ENCODE measurements at regions not wholly inside any gene's neighbourhood (a gene's known extent, or its start where the extent isn't known, plus 50 kb on each side); places are given as distances from the start of the nearest gene placed in this dataset.

DNA sequence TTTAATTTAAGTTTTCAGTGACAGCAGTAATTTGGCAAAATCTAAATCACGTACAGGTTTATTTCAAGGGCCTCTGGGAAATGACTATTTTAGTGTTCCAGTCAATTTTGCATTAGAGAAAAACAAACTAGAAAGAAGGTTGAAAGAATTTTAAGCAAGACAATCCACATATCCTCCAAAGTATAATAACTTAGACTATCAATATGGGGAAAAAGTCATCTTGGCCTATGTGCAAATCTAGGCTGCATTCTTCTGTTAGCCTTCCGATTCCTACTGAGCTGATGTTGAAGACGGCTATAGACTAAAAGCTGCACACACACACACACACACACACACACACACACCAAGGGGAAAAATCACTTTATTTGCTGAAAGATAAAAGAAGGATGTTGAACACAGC is 81.3 kb downstream of the SLITRK6 start:
- H3K9ac ChIP-seq: no peak overlapping the region
- H3K9me3 ChIP-seq (replicated peaks in 1 of 11): no peaks in the 10 kb centered on the region
- H3K4me2 ChIP-seq: no peak overlapping the region
- no peaks in the 10 kb centered on the region for H4K20me1 ChIP-seq
- H3K27ac ChIP-seq: no peak overlapping the region
- H3K4me3 ChIP-seq: no peak overlapping the region
- TF ChIP-seq Cebpa-rat (IDR thresholded peaks at IDR 0.05): no peak
- H3K36me3 ChIP-seq: no peaks in the 10 kb centered on the region
- H3K27me3 ChIP-seq: no peaks in the 10 kb centered on the region
- no peaks in the 10 kb centered on the region for H3K4me1 ChIP-seq

- Histone ChIP-seq H3K9me3 (replicated peaks in 1 of 11) (no peaks in the 10 kb centered on the region), H3K27ac (no peak overlapping the region), H3K9ac (no peak overlapping the region), H3K4me2 (no peak overlapping the region), H3K4me3 (no peak overlapping the region), H3K4me1 (no peaks in the 10 kb centered on the region), H3K36me3 (no peaks in the 10 kb centered on the region), H4K20me1 (no peaks in the 10 kb centered on the region), H3K27me3 (no peaks in the 10 kb centered on the region)
- TF ChIP-seq Cebpa-rat (IDR thresholded peaks at IDR 0.05): no peak
These were observed 88.7 kb downstream of the SLITRK6 start for GRCh38 chr13:85710545-85710944.

DNA sequence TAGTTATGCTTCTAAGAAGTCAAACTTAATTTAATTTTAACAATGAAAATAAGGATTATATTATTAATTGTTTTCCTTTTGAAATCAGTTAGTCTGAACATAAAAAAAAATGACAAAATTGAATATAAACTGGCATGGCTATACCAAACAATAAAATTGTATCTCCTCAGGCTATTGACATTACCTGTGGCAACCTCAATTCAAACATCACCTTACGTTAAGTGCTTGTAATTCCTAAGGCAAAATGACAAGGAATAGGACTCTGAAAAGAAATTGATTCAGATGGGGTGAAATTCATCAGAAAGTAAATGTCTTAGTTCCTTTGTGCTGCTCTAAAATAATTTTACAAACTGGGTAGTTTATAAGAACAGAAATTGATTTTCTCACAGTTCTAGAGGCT is 89.5 kb downstream of the SLITRK6 start:
- Histone ChIP-seq H3K27ac (no peak overlapping the region), H3K9me3 (replicated peaks in 1 of 11) (no peaks in the 10 kb centered on the region), H3K4me1 (no peaks in the 10 kb centered on the region), H3K36me3 (no peaks in the 10 kb centered on the region), H3K27me3 (no peaks in the 10 kb centered on the region), H3K9ac (no peak overlapping the region), H4K20me1 (no peaks in the 10 kb centered on the region), H3K4me3 (no peak overlapping the region), H3K4me2 (no peak overlapping the region)
- no peak for TF ChIP-seq Cebpa-rat (IDR thresholded peaks at IDR 0.05)

DNA sequence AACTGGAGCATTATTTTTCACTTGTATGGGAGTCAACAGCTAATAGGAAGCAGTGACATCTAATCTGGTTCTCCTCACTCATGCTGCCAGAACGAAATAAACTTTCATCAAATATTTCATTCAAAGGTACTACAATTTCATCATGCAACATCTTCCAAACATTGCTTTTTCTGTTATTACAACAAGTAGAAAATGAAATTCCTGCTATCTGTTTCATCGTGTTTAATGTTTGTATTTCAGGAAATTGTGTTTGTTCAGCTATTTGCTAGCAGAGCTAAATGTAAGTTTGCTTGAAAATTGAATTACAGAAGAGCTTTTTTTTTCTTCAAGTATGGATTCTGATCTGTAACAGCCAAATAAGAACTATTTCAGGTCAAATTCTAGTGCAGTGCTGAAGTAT is 90.1 kb downstream of the SLITRK6 start:
- no peak overlapping the region for H3K27ac ChIP-seq
- H3K4me2 ChIP-seq: no peak overlapping the region
- H4K20me1 ChIP-seq: no peaks in the 10 kb centered on the region
- H3K27me3 ChIP-seq: no peaks in the 10 kb centered on the region
- no peaks in the 10 kb centered on the region for H3K36me3 ChIP-seq
- H3K9ac ChIP-seq: no peak overlapping the region
- no peaks in the 10 kb centered on the region for H3K9me3 ChIP-seq (replicated peaks in 1 of 11)
- TF ChIP-seq Cebpa-rat (IDR thresholded peaks at IDR 0.05): no peak
- no peaks in the 10 kb centered on the region for H3K4me1 ChIP-seq
- H3K4me3 ChIP-seq: no peak overlapping the region

- Histone ChIP-seq H3K27me3 (no peaks in the 10 kb centered on the region), H3K27ac (no peak overlapping the region), H3K9me3 (replicated peaks in 1 of 11) (peaks cover 26 to 47% (median 41%) of the 10 kb centered on the region in 11 experiments), H3K4me3 (no peak overlapping the region), H4K20me1 (no peaks in the 10 kb centered on the region), H3K4me2 (no peak overlapping the region), H3K36me3 (no peaks in the 10 kb centered on the region), H3K4me1 (peaks cover 0 to 10% (median 0%) of the 10 kb centered on the region in 10 experiments; a peak in 5 of 20 replicates), H3K9ac (no peak overlapping the region)
- no peak for TF ChIP-seq Cebpa-rat (IDR thresholded peaks at IDR 0.05)
These were observed 98.3 kb downstream of the SLITRK6 start for GRCh38 chr13:85700906-85701305.

GRCh38 chr13:85698256-85698655 is 101.0 kb downstream of the SLITRK6 start:
- H3K9ac ChIP-seq: no peak overlapping the region
- no peaks in the 10 kb centered on the region for H3K36me3 ChIP-seq
- H4K20me1 ChIP-seq: no peaks in the 10 kb centered on the region
- H3K27ac ChIP-seq: no peak overlapping the region
- H3K4me3 ChIP-seq: no peak overlapping the region
- peaks cover 30 to 53% (median 45%) of the 10 kb centered on the region in 11 experiments for H3K9me3 ChIP-seq (replicated peaks in 1 of 11)
- H3K27me3 ChIP-seq: no peaks in the 10 kb centered on the region
- no peak for TF ChIP-seq Cebpa-rat (IDR thresholded peaks at IDR 0.05)
- no peak overlapping the region; a peak in 1 of 22 replicates for H3K4me2 ChIP-seq
- peaks cover 7 to 28% (median 15%) of the 10 kb centered on the region in 10 experiments; a peak in 18 of 20 replicates for H3K4me1 ChIP-seq

DNA sequence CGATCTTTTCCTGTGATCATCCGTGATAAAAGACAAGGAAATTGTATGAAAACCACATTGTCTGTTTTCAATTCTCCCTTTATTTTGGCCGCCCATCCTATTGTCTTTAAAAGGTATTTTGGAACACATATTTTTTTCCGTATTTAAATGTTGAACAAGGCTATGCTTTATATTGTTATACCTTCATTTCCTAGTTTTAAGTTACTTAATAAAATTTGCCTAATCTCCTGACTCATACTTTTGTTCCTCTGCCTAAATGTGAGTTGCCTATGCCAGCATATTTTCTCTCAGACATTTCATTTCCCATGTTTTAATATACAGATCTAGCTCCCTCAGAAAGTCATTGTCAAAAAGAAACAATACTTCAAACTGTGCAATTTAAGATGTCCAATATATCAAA is 104.2 kb downstream of the SLITRK6 start:
- H3K4me1 ChIP-seq: peaks cover 7 to 28% (median 15%) of the 10 kb centered on the region in 10 experiments; a peak in 18 of 20 replicates
- peak overlapping the region in 10 of 11 experiments; percentile 3 to 72 (median 38); a peak in 14 of 22 replicates for H3K4me2 ChIP-seq
- peak overlapping the region in 1 of 11 experiments; percentile 26; a peak in 2 of 22 replicates for H3K9ac ChIP-seq
- H3K36me3 ChIP-seq: no peaks in the 10 kb centered on the region
- H3K9me3 ChIP-seq (replicated peaks in 1 of 11): peaks cover 24 to 45% (median 35%) of the 10 kb centered on the region in 11 experiments
- H4K20me1 ChIP-seq: no peaks in the 10 kb centered on the region
- H3K4me3 ChIP-seq: no peak overlapping the region
- no peaks in the 10 kb centered on the region for H3K27me3 ChIP-seq
- no peak for TF ChIP-seq Cebpa-rat (IDR thresholded peaks at IDR 0.05)
- H3K27ac ChIP-seq: peak overlapping the region in 6 of 11 experiments; percentile 2 to 62 (median 44); a peak in 10 of 22 replicates

GRCh38 chr13:85693889-85694511 is 105.2 kb downstream of the SLITRK6 start:
- TF ChIP-seq Cebpa-rat (IDR thresholded peaks at IDR 0.05): no peak
- Histone ChIP-seq H3K27ac (peak overlapping the region in 8 of 11 experiments; percentile 1 to 62 (median 38); a peak in 11 of 22 replicates), H3K4me1 (peaks cover 7 to 28% (median 15%) of the 10 kb centered on the region in 10 experiments; a peak in 18 of 20 replicates), H3K9ac (peak overlapping the region in 2 of 11 experiments; percentile 4 to 50; a peak in 1 of 22 replicates), H3K4me2 (peak overlapping the region in 10 of 11 experiments; percentile 27 to 72 (median 40); a peak in 17 of 22 replicates), H3K4me3 (no peak overlapping the region), H4K20me1 (no peaks in the 10 kb centered on the region), H3K36me3 (no peaks in the 10 kb centered on the region), H3K27me3 (no peaks in the 10 kb centered on the region), H3K9me3 (replicated peaks in 1 of 11) (peaks cover 14 to 35% (median 26%) of the 10 kb centered on the region in 11 experiments)

DNA sequence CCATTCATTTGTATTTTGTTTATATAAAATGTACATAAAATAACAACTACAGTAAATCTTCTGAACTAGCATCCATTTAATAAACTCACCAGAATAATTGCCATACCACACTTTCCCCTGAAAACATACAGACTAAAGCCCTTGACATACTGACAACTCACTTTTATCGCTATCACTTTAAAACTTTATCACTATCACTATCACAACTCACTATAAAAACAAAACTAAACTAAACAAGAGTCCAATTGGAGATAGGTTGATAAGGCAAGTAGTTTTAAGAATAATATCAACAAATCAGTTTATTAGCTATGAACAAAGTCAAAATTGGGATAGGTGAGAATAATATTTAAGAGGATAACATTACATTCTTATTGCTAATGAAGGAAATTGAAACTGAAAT is 108.9 kb downstream of the SLITRK6 start:
- TF ChIP-seq Cebpa-rat (IDR thresholded peaks at IDR 0.05): no peak
- Histone ChIP-seq H3K4me1 (peaks cover 7 to 18% (median 15%) of the 10 kb centered on the region in 10 experiments; a peak in 18 of 20 replicates), H3K4me3 (no peak overlapping the region), H3K36me3 (no peaks in the 10 kb centered on the region), H4K20me1 (no peaks in the 10 kb centered on the region), H3K4me2 (no peak overlapping the region), H3K27me3 (no peaks in the 10 kb centered on the region), H3K27ac (no peak overlapping the region), H3K9me3 (replicated peaks in 1 of 11) (peaks cover 0 to 1% (median 0%) of the 10 kb centered on the region in 11 experiments; a peak in 4 of 22 replicates), H3K9ac (no peak overlapping the region)

DNA sequence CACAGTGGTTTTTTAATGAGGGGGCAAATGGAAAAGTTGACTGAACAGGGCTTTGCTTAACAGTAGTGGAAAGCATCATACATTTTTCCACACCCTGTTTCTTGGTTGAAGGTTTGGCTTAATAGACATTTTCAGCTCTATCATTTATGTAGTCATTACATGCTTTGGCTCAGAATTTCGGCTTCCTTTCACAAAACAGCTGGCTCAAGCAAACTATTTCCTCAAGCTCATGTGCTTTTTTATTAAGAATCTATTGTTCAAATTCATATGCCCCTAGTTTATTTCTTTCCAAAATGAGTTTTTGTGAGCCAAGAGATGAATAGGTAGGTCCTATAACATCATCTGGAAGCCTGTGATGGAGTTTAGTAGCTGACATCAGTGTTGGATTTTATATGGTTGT is 113.8 kb downstream of the SLITRK6 start:
- Histone ChIP-seq H3K27me3 (no peaks in the 10 kb centered on the region), H3K9me3 (replicated peaks in 1 of 11) (no peaks in the 10 kb centered on the region), H3K9ac (no peak overlapping the region), H3K27ac (no peak overlapping the region), H4K20me1 (no peaks in the 10 kb centered on the region), H3K4me3 (no peak overlapping the region), H3K36me3 (no peaks in the 10 kb centered on the region), H3K4me2 (no peak overlapping the region), H3K4me1 (no peaks in the 10 kb centered on the region)
- no peak for TF ChIP-seq Cebpa-rat (IDR thresholded peaks at IDR 0.05)

All from BLaER1 treated with 17β-estradiol and CSF1 and Interleukin-3, amounts not matched to agents 10 nM and 100 nM (cell line).